A673 (cell line): ENCODE measurements at regions not wholly inside any gene's neighbourhood (a gene's known extent, or its start where the extent isn't known, plus 50 kb on each side); places are given as distances from the start of the nearest gene placed in this dataset.

ENCODE experiments used
- EZH2 ChIP-seq: fragments of 200-600 bp; sonication (generic); IDR thresholded peaks from 2 replicates; pipeline ENCODE4 v1.6.1; 2017; ENCODE audit warnings: borderline replicate concordance, low read depth, mild to moderate bottlenecking, mixed read lengths, antibody characterized with exemption, low read length; ENCODE audit not compliant: poor library complexity, severe bottlenecking
- TF ChIP-seq, protein P1 (sequence below): fragments of 300-800, 200-600 bp; sonication (generic); conservative IDR thresholded peaks from 2 replicates; pipeline ENCODE4 v1.5.1; 2017; ENCODE audit warnings: low read depth, mild to moderate bottlenecking, antibody characterized with exemption, low read length, moderate library complexity, mixed read lengths

DNA sequence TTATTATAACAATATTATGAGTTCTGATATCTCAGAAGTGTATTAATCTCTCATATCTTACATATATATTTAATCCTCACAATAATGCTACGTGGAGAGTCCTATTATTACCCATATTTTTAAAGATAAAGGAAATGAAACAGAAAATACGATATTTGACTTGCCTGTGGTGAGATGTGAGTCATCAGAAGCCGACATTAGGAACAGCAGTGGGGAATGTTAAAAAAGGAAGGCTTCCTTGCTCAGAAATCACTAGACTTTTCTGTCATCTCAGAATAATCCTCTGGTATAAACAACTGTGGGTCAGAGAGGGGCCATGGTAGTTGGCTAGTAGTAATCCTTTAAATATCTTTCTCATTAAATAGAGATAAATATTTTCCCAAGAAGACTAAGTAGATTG, 402.3 kb upstream of the PCDH15 start:
- no peak for TF ChIP-seq EZH2
- TF ChIP-seq, protein P1, sequence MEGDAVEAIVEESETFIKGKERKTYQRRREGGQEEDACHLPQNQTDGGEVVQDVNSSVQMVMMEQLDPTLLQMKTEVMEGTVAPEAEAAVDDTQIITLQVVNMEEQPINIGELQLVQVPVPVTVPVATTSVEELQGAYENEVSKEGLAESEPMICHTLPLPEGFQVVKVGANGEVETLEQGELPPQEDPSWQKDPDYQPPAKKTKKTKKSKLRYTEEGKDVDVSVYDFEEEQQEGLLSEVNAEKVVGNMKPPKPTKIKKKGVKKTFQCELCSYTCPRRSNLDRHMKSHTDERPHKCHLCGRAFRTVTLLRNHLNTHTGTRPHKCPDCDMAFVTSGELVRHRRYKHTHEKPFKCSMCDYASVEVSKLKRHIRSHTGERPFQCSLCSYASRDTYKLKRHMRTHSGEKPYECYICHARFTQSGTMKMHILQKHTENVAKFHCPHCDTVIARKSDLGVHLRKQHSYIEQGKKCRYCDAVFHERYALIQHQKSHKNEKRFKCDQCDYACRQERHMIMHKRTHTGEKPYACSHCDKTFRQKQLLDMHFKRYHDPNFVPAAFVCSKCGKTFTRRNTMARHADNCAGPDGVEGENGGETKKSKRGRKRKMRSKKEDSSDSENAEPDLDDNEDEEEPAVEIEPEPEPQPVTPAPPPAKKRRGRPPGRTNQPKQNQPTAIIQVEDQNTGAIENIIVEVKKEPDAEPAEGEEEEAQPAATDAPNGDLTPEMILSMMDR, result no peak
